Loucy (cell line): ENCODE measurements at regions not wholly inside any gene's neighbourhood (a gene's known extent, or its start where the extent isn't known, plus 50 kb on each side); places are given as distances from the start of the nearest gene placed in this dataset.
"Not testable (repeated sequence)": the region's sequence is repeated elsewhere in the genome, so short reads cannot be mapped to it uniquely, and the experiment has no call there.

Experiments used
- H2AFZ ChIP-seq: fragments of 200-600 bp; sonication (generic); 2 replicates; pipeline ENCODE4 v1.6.0; 2016; ENCODE audit warnings: antibody characterized with exemption, mild to moderate bottlenecking, low read length, moderate library complexity
- H3F3A ChIP-seq: fragments of 200-600 bp; 2 replicates; pipeline ENCODE4 v1.6.0; 2016; ENCODE audit warnings: antibody characterized with exemption, low read depth, mild to moderate bottlenecking
- H3K27me3 ChIP-seq: fragments of 200-600 bp; sonication (generic); 2 replicates; pipeline ENCODE4 v1.6.1; 2014; ENCODE audit warnings: low read length, mild to moderate bottlenecking; ENCODE audit not compliant: insufficient read depth, poor library complexity, severe bottlenecking
- H3K36me3 ChIP-seq: fragments of 200-600 bp; sonication (generic); 2 replicates; pipeline ENCODE4 v1.6.1; 2016; ENCODE audit warnings: low read length; ENCODE audit not compliant: insufficient read depth
- H3K4me1 ChIP-seq: fragments of 200-600 bp; sonication (generic); 2 replicates; pipeline ENCODE4 v1.5.1; 2014; ENCODE audit warnings: low read length, mild to moderate bottlenecking; ENCODE audit not compliant: insufficient read depth, poor library complexity, severe bottlenecking
- H3K4me2 ChIP-seq: fragments of 200-600 bp; sonication (generic); 2 replicates; pipeline ENCODE4 v1.6.0; 2014; ENCODE audit warnings: antibody characterized with exemption, low read length, low read depth, mild to moderate bottlenecking; ENCODE audit not compliant: poor library complexity, severe bottlenecking
- H3K4me3 ChIP-seq: fragments of 200-600 bp; sonication (generic); 2 replicates; pipeline ENCODE4 v1.5.1; 2014; ENCODE audit warnings: low read length, mild to moderate bottlenecking, mixed read lengths; ENCODE audit not compliant: poor library complexity, severe bottlenecking
- H3K79me2 ChIP-seq: fragments of 200-600 bp; sonication (generic); 2 replicates; pipeline ENCODE4 v1.6.1; 2014; ENCODE audit warnings: low read length; ENCODE audit not compliant: insufficient read depth
- H3K9ac ChIP-seq: fragments of 200-600 bp; sonication (generic); 2 replicates; pipeline ENCODE4 v1.6.0; 2014; ENCODE audit warnings: mild to moderate bottlenecking, low read depth, low read length, moderate library complexity; ENCODE audit not compliant: poor library complexity, severe bottlenecking
- H3K9me2 ChIP-seq: fragments of 200-600 bp; sonication (generic); replicated peaks from 2 replicates; pipeline ENCODE4 v1.6.1; 2016; ENCODE audit warnings: low read depth, low read length, mixed read lengths
- H3K9me3 ChIP-seq: fragments of 200-600 bp; sonication (generic); 2 replicates; pipeline ENCODE4 v1.6.1; 2014; ENCODE audit warnings: mild to moderate bottlenecking, antibody characterized with exemption, low read length, low read depth; ENCODE audit not compliant: insufficient read depth
- H4K20me1 ChIP-seq: fragments of 200-600 bp; sonication (generic); 2 replicates; pipeline ENCODE4 v1.6.0; 2014; ENCODE audit warnings: antibody characterized with exemption, low read length, mild to moderate bottlenecking; ENCODE audit not compliant: insufficient read depth, poor library complexity, severe bottlenecking
- CTCF ChIP-seq: fragments of 200-600 bp; sonication (generic); conservative IDR thresholded peaks from 2 replicates; pipeline ENCODE4 v1.5.1; 2014; ENCODE audit warnings: mild to moderate bottlenecking, antibody characterized with exemption, low read length
- EZH2phosphoT487 ChIP-seq: fragments of 200-600 bp; IDR thresholded peaks from 2 replicates; pipeline ENCODE4 v1.6.1; 2018; ENCODE audit warnings: antibody characterized with exemption, mild to moderate bottlenecking, moderate library complexity, borderline replicate concordance

- TF ChIP-seq EZH2phosphoT487 = no peak
- no peaks in the 10 kb centered on the region for H3K79me2 ChIP-seq
Observed at GRCh38 chr9:22838266-22838665, 391.6 kb downstream of the DMRTA1 start.

GRCh38 chr9:22840641-22841040 is 394.0 kb downstream of the DMRTA1 start:
- TF ChIP-seq CTCF = no peak
- TF ChIP-seq EZH2phosphoT487 = no peak
- H3K4me1 ChIP-seq = no peaks in the 10 kb centered on the region
- no peaks in the 10 kb centered on the region for H3F3A ChIP-seq
- no peaks in the 10 kb centered on the region for H3K27me3 ChIP-seq
- no peak overlapping the region for H2AFZ ChIP-seq
- H3K9me2 ChIP-seq = no peaks in the 10 kb centered on the region
- no peaks in the 10 kb centered on the region; the same call in 1 of the 2 replicates for H3K9me3 ChIP-seq
- no peaks in the 10 kb centered on the region for H3K36me3 ChIP-seq
- H3K79me2 ChIP-seq = no peaks in the 10 kb centered on the region
- H4K20me1 ChIP-seq = no peaks in the 10 kb centered on the region
- no peak overlapping the region for H3K9ac ChIP-seq
- H3K4me2 ChIP-seq = no peak overlapping the region
- H3K4me3 ChIP-seq = no peak overlapping the region

More at GRCh38 chr9:22838266-22838665, 391.6 kb downstream of the DMRTA1 start:
- Histone ChIP-seq H3K4me2 (no peak overlapping the region), H4K20me1 (no peaks in the 10 kb centered on the region), H3K27me3 (no peaks in the 10 kb centered on the region), H3K4me3 (no peak overlapping the region), H2AFZ (no peak overlapping the region), H3F3A (no peaks in the 10 kb centered on the region), H3K9ac (no peak overlapping the region), H3K4me1 (no peaks in the 10 kb centered on the region), H3K9me2 (no peaks in the 10 kb centered on the region), H3K36me3 (no peaks in the 10 kb centered on the region), H3K9me3 (no peaks in the 10 kb centered on the region)

GRCh38 chr9:22845243-22845642 is 398.6 kb downstream of the DMRTA1 start:
- not testable (repeated sequence) for H3K9me3 ChIP-seq, H3K36me3 ChIP-seq, H3K9ac ChIP-seq, H3K4me3 ChIP-seq, H4K20me1 ChIP-seq, H3K79me2 ChIP-seq, H2AFZ ChIP-seq, H3K9me2 ChIP-seq, H3K4me2 ChIP-seq, H3K27me3 ChIP-seq, H3K4me1 ChIP-seq, H3F3A ChIP-seq

GRCh38 chr9:22855980-22856379 is 409.4 kb downstream of the DMRTA1 start:
- Histone ChIP-seq H3F3A (no peaks in the 10 kb centered on the region), H3K9me3 (no peaks in the 10 kb centered on the region), H3K4me1 (no peaks in the 10 kb centered on the region), H2AFZ (no peak overlapping the region), H3K79me2 (no peaks in the 10 kb centered on the region), H3K9me2 (no peaks in the 10 kb centered on the region), H3K36me3 (no peaks in the 10 kb centered on the region), H3K4me3 (no peak overlapping the region), H3K9ac (no peak overlapping the region), H3K27me3 (no peaks in the 10 kb centered on the region), H4K20me1 (no peaks in the 10 kb centered on the region), H3K4me2 (no peak overlapping the region)
- TF ChIP-seq CTCF (no peak), EZH2phosphoT487 (no peak)
